Endothelial cell of umbilical vein (primary cell): ENCODE measurements at regions not wholly inside any gene's neighbourhood (a gene's known extent, or its start where the extent isn't known, plus 50 kb on each side); places are given as distances from the start of the nearest gene placed in this dataset.

Experiments used
- BruUV-seq: library from RNA; stranded (reverse); fragments of 400-500 nt; replicated peaks from 2 replicates; lab custom pipeline; 2021; lab: Mats Ljungman, UMichigan
- CTCF ChIA-PET: fragments of 300-600, 350-600 bp; sonication (Branson Sonifier 250); formaldehyde crosslinking; loops from one replicate; lab custom pipeline; 2021; ENCODE audit warnings: antibody characterized with exemption, inconsistent platforms; lab: Charles Lee
- POLR2A ChIA-PET: fragments of 300-600, 350-600 bp; sonication (Branson Sonifier 250); formaldehyde crosslinking; loops from one replicate; lab custom pipeline; 2021; ENCODE audit warnings: antibody characterized with exemption, inconsistent platforms; lab: Charles Lee
- DNase-seq: peaks from one replicate; pipeline ENCODE4 v3.0.0-alpha.2; 2011; ENCODE audit warnings: low read depth, low spot score
- FAIRE-seq: peaks from 2 replicates; lab custom pipeline; 2011; peaks lifted over from hg19 to GRCh38; lab: Jason Lieb, UNC
- H2AFZ ChIP-seq: 2 replicates; pipeline ENCODE4 v1.6.0; 2012; ENCODE audit warnings: low read depth, low read length, control low read depth, inconsistent platforms
- H3K27ac ChIP-seq: 2 replicates; pipeline ENCODE4 v1.5.1; 2011; ENCODE audit warnings: low read depth, mild to moderate bottlenecking, control low read depth, low read length, moderate library complexity; ENCODE audit not compliant: insufficient read depth
- H3K27me3 ChIP-seq, 2 experiments: 2 replicates each; pipeline versions ENCODE4 v1.6.0 to v1.6.1; 2011; ENCODE audit warnings: low read length in 2 of 2, mixed read lengths in 1 of 2; ENCODE audit not compliant: control insufficient read depth in 2 of 2, insufficient read depth in 2 of 2
- H3K36me3 ChIP-seq, 2 experiments: 2 replicates in 1 of 2; 3 replicates in 1 of 2; pipeline ENCODE4 v1.5.1; 2011; ENCODE audit warnings: low read length in 2 of 2, mild to moderate bottlenecking in 1 of 2, moderate library complexity in 1 of 2; ENCODE audit not compliant: control insufficient read depth in 2 of 2, insufficient read depth in 2 of 2; ENCODE audit errors: extremely low read depth in 1 of 2
- H3K4me1 ChIP-seq: 3 replicates; pipeline ENCODE4 v1.5.1; 2011; ENCODE audit warnings: mild to moderate bottlenecking, low read length; ENCODE audit not compliant: control insufficient read depth, insufficient read depth; ENCODE audit errors: extremely low read depth
- H3K4me2 ChIP-seq: 2 replicates; pipeline ENCODE4 v1.6.1; 2011; ENCODE audit warnings: low read length, control low read depth, mixed read lengths; ENCODE audit not compliant: insufficient read depth
- H3K4me3 ChIP-seq, 3 experiments: fragments of 200-600 bp in 1 of 3; sonication (generic), shearing (Covaris generic) in 1 of 3; replicated peaks in 1 of 3; 2 replicates each; pipeline ENCODE4 v1.5.1; 2011 to 2016; ENCODE audit warnings: control low read depth in 3 of 3, low read length in 3 of 3, mild to moderate bottlenecking in 2 of 3, inconsistent platforms in 1 of 3, low read depth in 1 of 3, moderate library complexity in 1 of 3; ENCODE audit not compliant: insufficient read depth in 1 of 3
- H3K79me2 ChIP-seq: 2 replicates; pipeline ENCODE4 v1.6.0; 2012; ENCODE audit warnings: low read length, inconsistent platforms; ENCODE audit not compliant: control insufficient read depth, insufficient read depth
- H3K9ac ChIP-seq: replicated peaks from 2 replicates; pipeline ENCODE3; 2011; ENCODE audit warnings: low read length, control low read depth; ENCODE audit not compliant: insufficient read depth; ENCODE audit errors: extremely low read depth
- H3K9me1 ChIP-seq: replicated peaks from 3 replicates; pipeline ENCODE4 v1.6.0; 2011; ENCODE audit warnings: mild to moderate bottlenecking, low read length; ENCODE audit not compliant: control insufficient read depth, insufficient read depth; ENCODE audit errors: extremely low read depth
- H3K9me3 ChIP-seq: replicated peaks from 2 replicates; pipeline ENCODE4 v1.5.1; 2012; ENCODE audit warnings: low read length, inconsistent platforms; ENCODE audit not compliant: control insufficient read depth, insufficient read depth
- H4K20me1 ChIP-seq: replicated peaks from 2 replicates; pipeline ENCODE3; 2011; ENCODE audit warnings: mild to moderate bottlenecking, low read length; ENCODE audit not compliant: control insufficient read depth, insufficient read depth; ENCODE audit errors: extremely low read depth
- EZH2 ChIP-seq: IDR thresholded peaks from 2 replicates; pipeline ENCODE4 v1.6.1; 2012; ENCODE audit warnings: borderline replicate concordance, low read depth, mild to moderate bottlenecking, moderate library complexity, low read length, inconsistent platforms; ENCODE audit not compliant: severe bottlenecking
- FOS ChIP-seq: IDR thresholded peaks from 2 replicates; pipeline ENCODE4 v1.6.1; 2011; ENCODE audit warnings: mild to moderate bottlenecking, low read length, moderate library complexity, borderline replicate concordance; ENCODE audit not compliant: insufficient read depth
- GATA2 ChIP-seq: IDR thresholded peaks from 2 replicates; pipeline ENCODE4 v1.7.0; 2011; ENCODE audit warnings: low read depth, mild to moderate bottlenecking, moderate library complexity, mixed read lengths, low read length; ENCODE audit not compliant: insufficient read length, insufficient read depth
- JUN ChIP-seq: IDR thresholded peaks from 2 replicates; pipeline ENCODE4 v1.6.1; 2011; ENCODE audit warnings: borderline replicate concordance, low read depth; ENCODE audit not compliant: insufficient read length, insufficient read depth
- MYC ChIP-seq: IDR thresholded peaks from one replicate; pipeline ENCODE4 v1.6.1; 2011; ENCODE audit warnings: mild to moderate bottlenecking, low read depth, low read length
- POLR2A ChIP-seq: IDR thresholded peaks from 2 replicates; pipeline ENCODE4 v1.6.1; 2012; ENCODE audit warnings: low read depth, mild to moderate bottlenecking, control low read depth, low read length
- POLR2AphosphoS5 ChIP-seq: IDR thresholded peaks from 2 replicates; pipeline ENCODE4 v1.6.1; 2012; ENCODE audit warnings: low read depth, mild to moderate bottlenecking, control low read depth, low read length, moderate library complexity; ENCODE audit not compliant: insufficient read depth
- dilution Hi-C: fragments of 300-500 bp; cut with MboI; formaldehyde crosslinking; loops from one replicate; pipeline ENCODE4 v1.15.0; 2019; ENCODE audit warnings: low sequenced_read_pairs; ENCODE audit not compliant: extremely low pct_ligation_motif_present
- intact Hi-C: fragments of 100-400 bp; cut with micrococcal nuclease; formaldehyde crosslinking; loops from one replicate; pipeline ENCODE4 v1.10.0; 2022
- TF ChIP-seq, protein P1 (sequence below): IDR thresholded peaks from 2 replicates; pipeline ENCODE4 v1.6.1; 2011; ENCODE audit not compliant: insufficient read depth, insufficient read length
- TF ChIP-seq, protein P2 (sequence below), 2 donors: IDR thresholded peaks; 1 replicate in 1 of 2; 2 replicates in 1 of 2; pipeline ENCODE4 v1.5.1; 2011; ENCODE audit warnings: low read length in 2 of 2, mild to moderate bottlenecking in 2 of 2, moderate library complexity in 2 of 2, control low read depth in 1 of 2, inconsistent platforms in 1 of 2, low read depth in 1 of 2; ENCODE audit not compliant: insufficient read depth in 1 of 2; ENCODE audit errors: extremely low read depth in 1 of 2

DNA sequence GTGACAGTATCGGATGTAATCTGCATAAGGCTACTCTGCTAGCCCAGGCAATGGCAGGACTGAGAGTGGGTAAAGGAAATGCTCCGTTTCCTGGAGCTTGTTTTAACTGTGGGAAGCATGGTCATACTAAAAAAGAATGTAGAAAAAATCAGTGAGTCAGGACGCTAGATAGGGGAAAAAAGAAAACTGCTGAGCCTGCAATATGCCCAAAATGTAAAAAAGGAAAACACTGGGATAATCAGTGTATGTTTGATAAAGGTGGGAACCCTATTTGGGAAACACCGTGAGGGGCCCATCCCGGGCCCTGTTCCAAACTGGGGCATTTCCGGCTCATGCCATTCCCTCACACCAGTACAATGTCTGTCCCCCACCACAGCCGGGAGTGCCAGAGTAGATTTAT is 775.8 kb downstream of the ZPLD1 start:
- Histone ChIP-seq H4K20me1 (no peaks in the 10 kb centered on the region), H3K4me1 (no peaks in the 10 kb centered on the region), H3K9me3 (no peaks in the 10 kb centered on the region), H3K36me3 (no peaks in the 10 kb centered on the region), H3K27ac (no peak overlapping the region), H3K4me3 (no peak overlapping the region), H3K27me3 (no peaks in the 10 kb centered on the region), H3K9ac (no peak overlapping the region), H3K9me1 (no peaks in the 10 kb centered on the region), H2AFZ (no peak overlapping the region), H3K79me2 (no peaks in the 10 kb centered on the region), H3K4me2 (no peak overlapping the region)
- ChIA-PET POLR2A (no interaction called here), CTCF (no interaction called here)
- no TSS peak for BruUV-seq
- intact Hi-C loops: no loop called here
- TF ChIP-seq FOS: no peak
- no peak for TF ChIP-seq MYC
- no peak for TF ChIP-seq EZH2
- no peak for TF ChIP-seq POLR2AphosphoS5
- TF ChIP-seq POLR2A: no peak
- no peak for TF ChIP-seq GATA2
- TF ChIP-seq, protein P1, sequence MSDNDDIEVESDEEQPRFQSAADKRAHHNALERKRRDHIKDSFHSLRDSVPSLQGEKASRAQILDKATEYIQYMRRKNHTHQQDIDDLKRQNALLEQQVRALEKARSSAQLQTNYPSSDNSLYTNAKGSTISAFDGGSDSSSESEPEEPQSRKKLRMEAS: no peak
- no peak for TF ChIP-seq JUN
- TF ChIP-seq, protein P2, sequence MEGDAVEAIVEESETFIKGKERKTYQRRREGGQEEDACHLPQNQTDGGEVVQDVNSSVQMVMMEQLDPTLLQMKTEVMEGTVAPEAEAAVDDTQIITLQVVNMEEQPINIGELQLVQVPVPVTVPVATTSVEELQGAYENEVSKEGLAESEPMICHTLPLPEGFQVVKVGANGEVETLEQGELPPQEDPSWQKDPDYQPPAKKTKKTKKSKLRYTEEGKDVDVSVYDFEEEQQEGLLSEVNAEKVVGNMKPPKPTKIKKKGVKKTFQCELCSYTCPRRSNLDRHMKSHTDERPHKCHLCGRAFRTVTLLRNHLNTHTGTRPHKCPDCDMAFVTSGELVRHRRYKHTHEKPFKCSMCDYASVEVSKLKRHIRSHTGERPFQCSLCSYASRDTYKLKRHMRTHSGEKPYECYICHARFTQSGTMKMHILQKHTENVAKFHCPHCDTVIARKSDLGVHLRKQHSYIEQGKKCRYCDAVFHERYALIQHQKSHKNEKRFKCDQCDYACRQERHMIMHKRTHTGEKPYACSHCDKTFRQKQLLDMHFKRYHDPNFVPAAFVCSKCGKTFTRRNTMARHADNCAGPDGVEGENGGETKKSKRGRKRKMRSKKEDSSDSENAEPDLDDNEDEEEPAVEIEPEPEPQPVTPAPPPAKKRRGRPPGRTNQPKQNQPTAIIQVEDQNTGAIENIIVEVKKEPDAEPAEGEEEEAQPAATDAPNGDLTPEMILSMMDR (IDR thresholded peaks at IDR 0.05; ENCODE audit: extremely low read depth in 1 of 2, insufficient read depth in 1 of 2, low read depth in 1 of 2, low read length in 2 of 2): no peak
- FAIRE-seq (no peak), DNase-seq (no peak)
- dilution Hi-C loops: no loop called here
